SK-N-SH (cell line): ENCODE measurements at regions not wholly inside any gene's neighbourhood (a gene's known extent, or its start where the extent isn't known, plus 50 kb on each side); places are given as distances from the start of the nearest gene placed in this dataset.

ENCODE experiments used
- CTCF ChIP-seq: fragments of 200-600 bp; sonication (generic); IDR thresholded peaks from 2 replicates; pipeline ENCODE4 v1.6.1; 2017; ENCODE audit warnings: antibody characterized with exemption, mild to moderate bottlenecking, moderate library complexity
- EZH2phosphoT487 ChIP-seq: fragments of 200-600 bp; sonication (generic); IDR thresholded peaks from 2 replicates; pipeline ENCODE4 v1.6.1; 2017; ENCODE audit warnings: low read depth, mixed run types, mild to moderate bottlenecking, antibody characterized with exemption, moderate library complexity, borderline replicate concordance
- IRF3 ChIP-seq: fragments of 150-350 bp; IDR thresholded peaks from 2 replicates; pipeline ENCODE4 v1.6.1; 2016; ENCODE audit warnings: mild to moderate bottlenecking, low read depth, low read length
- NFIC ChIP-seq: IDR thresholded peaks from 2 replicates; pipeline ENCODE4 v1.4.0; 2012; ENCODE audit warnings: borderline replicate concordance
- RCOR1 ChIP-seq: fragments of 150-350 bp; IDR thresholded peaks from 2 replicates; pipeline ENCODE4 v1.6.1; 2017; ENCODE audit warnings: antibody characterized with exemption, low read length
- TAF1 ChIP-seq: IDR thresholded peaks from 2 replicates; pipeline ENCODE4 v1.6.1; 2012; ENCODE audit warnings: low read depth, mild to moderate bottlenecking, low read length, moderate library complexity, borderline replicate concordance
- TF ChIP-seq, protein P1 (sequence below): IDR thresholded peaks from 2 replicates; pipeline ENCODE4 v1.6.1; 2012; ENCODE audit warnings: mild to moderate bottlenecking, low read depth, low read length, moderate library complexity

GRCh38 chr12:113735131-113735530 lies 231.0 kb downstream of the RBM19 start:
- no peak for TF ChIP-seq CTCF
- TF ChIP-seq IRF3: no peak
- no peak for TF ChIP-seq NFIC
- TF ChIP-seq EZH2phosphoT487: no peak
- TF ChIP-seq RCOR1: no peak
- no peak for TF ChIP-seq TAF1
- TF ChIP-seq, protein P1, sequence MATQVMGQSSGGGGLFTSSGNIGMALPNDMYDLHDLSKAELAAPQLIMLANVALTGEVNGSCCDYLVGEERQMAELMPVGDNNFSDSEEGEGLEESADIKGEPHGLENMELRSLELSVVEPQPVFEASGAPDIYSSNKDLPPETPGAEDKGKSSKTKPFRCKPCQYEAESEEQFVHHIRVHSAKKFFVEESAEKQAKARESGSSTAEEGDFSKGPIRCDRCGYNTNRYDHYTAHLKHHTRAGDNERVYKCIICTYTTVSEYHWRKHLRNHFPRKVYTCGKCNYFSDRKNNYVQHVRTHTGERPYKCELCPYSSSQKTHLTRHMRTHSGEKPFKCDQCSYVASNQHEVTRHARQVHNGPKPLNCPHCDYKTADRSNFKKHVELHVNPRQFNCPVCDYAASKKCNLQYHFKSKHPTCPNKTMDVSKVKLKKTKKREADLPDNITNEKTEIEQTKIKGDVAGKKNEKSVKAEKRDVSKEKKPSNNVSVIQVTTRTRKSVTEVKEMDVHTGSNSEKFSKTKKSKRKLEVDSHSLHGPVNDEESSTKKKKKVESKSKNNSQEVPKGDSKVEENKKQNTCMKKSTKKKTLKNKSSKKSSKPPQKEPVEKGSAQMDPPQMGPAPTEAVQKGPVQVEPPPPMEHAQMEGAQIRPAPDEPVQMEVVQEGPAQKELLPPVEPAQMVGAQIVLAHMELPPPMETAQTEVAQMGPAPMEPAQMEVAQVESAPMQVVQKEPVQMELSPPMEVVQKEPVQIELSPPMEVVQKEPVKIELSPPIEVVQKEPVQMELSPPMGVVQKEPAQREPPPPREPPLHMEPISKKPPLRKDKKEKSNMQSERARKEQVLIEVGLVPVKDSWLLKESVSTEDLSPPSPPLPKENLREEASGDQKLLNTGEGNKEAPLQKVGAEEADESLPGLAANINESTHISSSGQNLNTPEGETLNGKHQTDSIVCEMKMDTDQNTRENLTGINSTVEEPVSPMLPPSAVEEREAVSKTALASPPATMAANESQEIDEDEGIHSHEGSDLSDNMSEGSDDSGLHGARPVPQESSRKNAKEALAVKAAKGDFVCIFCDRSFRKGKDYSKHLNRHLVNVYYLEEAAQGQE: no peak
